ENCODE measurements at regions not wholly inside any gene's neighbourhood (a gene's known extent, or its start where the extent isn't known, plus 50 kb on each side); places are given as distances from the start of the nearest gene placed in this dataset.
"Not testable (repeated sequence)": the region's sequence is repeated elsewhere in the genome, so short reads cannot be mapped to it uniquely, and the experiment has no call there.

DNA sequence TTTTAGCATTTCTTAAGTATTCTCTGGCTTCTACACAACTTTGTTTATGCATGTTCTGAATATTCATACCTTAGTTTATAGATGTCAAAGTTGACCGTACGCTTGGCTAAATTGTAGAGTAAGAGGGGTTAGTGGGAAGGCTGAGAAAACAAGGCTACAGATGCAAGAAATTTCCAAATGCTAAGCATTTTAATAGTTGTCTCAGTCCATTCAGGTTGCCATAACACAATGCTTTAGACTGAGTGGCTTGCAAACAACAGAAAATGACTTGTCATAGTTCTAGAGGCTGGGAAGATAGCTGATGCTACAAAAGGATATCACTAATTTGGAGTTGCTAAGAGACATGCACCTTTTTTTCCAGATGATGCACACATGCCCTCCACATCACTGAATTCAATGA is 53.0 kb upstream of the C1QTNF3 start:
- DNase-seq (ENCODE audit: low spot score); in situ Hi-C loops (cut with MboI; ENCODE audit: low pct_unique_long_range_greater_than_20kb, low sequenced_read_pairs, unreplicated experiment): not testable (repeated sequence)

DNA sequence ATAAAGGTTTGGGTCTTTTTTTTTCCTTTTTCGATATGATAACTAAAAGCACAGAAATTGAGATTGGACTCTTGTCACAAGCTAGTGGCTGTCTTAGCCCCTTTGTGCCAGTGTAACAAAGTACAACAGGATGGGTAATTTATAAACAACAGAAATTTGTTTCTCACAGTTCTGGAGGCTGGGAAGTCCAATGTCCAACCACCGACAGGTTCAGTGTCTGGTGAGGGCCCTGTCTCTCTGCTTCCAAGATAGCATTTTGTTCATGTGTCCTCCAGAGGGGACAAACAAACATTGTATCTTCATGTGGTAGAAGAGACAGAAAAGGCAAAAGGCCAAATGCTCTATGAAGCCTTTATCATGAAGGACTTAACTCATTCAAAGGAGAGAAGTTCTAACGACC is 56.9 kb upstream of the C1QTNF3 start:
- in situ Hi-C loops (cut with MboI; ENCODE audit: low pct_unique_long_range_greater_than_20kb, low sequenced_read_pairs, unreplicated experiment); DNase-seq (ENCODE audit: low spot score): not testable (repeated sequence)

DNA sequence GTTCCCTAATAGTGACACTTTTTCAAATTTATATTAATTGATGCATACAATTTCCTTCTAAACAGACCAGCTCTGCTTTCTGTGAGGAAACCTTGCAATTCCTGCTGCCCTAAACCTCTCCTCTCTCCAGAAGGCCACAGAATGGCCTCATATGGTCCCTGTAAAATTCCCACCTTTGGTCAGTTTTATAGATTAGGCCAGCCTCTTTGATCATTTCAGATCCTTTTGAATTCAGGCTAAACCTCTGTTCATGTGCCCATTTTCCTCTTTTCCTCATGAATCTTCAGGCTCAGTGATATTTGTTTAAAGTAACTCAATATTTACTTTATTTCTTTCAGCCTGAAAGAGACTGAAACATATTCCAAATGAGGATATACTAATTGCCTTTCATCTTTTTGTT is 58.6 kb upstream of the C1QTNF3 start:
- in situ Hi-C loops (cut with MboI; ENCODE audit: low pct_unique_long_range_greater_than_20kb, low sequenced_read_pairs, unreplicated experiment); DNase-seq (ENCODE audit: low spot score): not testable (repeated sequence)

DNA sequence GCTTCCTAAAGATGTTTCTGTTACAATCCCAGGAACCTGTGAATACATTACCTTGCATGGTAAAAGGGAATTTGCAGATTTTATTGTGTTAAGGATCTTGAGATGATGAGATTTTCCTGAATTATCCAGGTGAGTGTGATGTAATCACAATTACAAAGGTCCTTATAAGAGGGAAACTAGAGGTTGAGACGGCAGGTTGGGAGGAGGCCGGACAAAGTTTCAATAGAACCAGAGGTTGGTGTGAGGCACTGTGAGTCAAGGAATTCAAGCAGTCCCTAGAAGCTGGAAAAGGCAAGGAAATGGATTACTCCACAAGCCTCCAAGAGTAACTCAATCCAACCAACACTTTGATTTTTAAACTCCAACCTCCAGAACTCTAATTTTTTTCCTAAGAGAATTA is 65.9 kb upstream of the C1QTNF3 start:
- DNase-seq (ENCODE audit: low spot score); in situ Hi-C loops (cut with MboI; ENCODE audit: low pct_unique_long_range_greater_than_20kb, low sequenced_read_pairs, unreplicated experiment): not testable (repeated sequence)

DNA sequence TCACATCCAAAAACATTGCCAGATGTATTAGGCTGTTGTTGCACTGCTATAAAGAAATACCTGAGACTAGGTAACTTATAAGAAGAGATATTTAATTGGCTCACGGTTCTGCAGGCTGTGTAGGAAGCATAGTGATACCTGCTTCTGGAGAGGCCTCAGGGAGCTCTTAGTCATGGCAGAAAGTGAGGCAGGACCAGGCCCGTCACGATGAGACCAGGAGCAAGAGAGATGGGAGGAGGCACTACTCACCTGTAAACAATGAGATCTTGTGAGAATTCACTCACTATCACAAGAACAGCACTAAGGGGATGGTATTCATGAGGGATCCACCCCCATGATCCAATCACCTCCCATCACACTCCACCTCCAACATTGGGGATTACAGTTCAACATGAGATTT is 81.3 kb upstream of the C1QTNF3 start:
- DNase-seq (ENCODE audit: low spot score); in situ Hi-C loops (cut with MboI; ENCODE audit: low pct_unique_long_range_greater_than_20kb, low sequenced_read_pairs, unreplicated experiment): not testable (repeated sequence)

DNA sequence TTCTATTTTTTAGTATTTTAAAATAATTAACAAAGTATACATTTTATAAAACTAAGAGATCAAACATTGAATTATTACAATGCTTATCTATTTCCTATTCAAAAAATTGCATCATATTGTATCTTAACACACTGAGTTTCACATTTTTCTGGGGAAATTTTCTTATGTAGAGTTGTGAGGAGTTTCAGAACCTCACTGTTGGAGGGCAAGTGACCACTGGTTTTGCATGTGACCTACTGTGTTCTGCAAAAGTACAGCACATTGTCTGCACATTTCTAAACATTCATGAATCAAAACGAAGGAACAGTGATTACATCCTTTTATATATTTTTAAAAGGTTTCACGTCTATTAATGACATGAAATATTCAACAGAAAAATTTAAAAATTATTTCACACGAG is 82.3 kb upstream of the C1QTNF3 start:
- in situ Hi-C loops (cut with MboI; ENCODE audit: low pct_unique_long_range_greater_than_20kb, low sequenced_read_pairs, unreplicated experiment); DNase-seq (ENCODE audit: low spot score): not testable (repeated sequence)

DNA sequence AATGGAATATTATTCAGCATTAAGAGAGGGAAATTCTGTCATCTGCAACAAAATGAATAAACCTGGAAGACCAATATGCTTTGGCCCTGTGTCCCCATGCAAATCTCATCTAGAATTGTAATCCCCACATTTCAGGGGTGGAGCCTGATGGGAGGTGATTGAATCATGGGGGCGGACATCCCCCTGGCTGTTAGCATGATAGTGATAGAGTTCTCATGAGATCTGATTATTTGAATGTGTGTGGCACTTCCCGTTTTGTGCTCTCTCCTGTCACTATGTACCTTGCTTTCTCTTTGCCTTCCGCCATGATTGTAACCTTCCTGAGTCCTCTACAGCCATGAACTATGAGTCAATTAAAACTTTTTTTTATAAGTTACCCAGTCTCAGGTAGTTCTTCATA is 83.7 kb upstream of the C1QTNF3 start:
- in situ Hi-C loops (cut with MboI; ENCODE audit: low pct_unique_long_range_greater_than_20kb, low sequenced_read_pairs, unreplicated experiment); DNase-seq (ENCODE audit: low spot score): not testable (repeated sequence)

DNA sequence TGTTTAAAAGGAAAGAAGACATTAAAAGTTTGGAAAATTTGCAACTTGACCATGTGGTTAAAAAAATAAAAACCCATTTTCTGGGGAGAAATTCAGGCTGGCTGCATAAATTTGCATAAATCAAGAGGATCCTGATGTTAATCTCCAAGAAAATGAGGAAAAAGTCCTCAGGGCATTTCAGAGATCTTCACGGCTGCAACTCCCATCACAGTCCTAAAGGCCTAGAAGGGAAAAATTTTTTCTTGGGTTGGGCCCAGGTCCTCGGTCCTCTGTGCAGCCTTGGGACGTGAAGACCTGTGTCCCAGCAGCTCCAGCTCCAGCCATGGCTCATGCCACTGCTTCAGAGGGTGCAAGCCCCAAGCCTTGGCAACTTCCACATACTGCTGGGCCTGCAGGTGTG is 84.8 kb upstream of the C1QTNF3 start:
- DNase-seq (ENCODE audit: low spot score); in situ Hi-C loops (cut with MboI; ENCODE audit: low pct_unique_long_range_greater_than_20kb, low sequenced_read_pairs, unreplicated experiment): not testable (repeated sequence)

DNA sequence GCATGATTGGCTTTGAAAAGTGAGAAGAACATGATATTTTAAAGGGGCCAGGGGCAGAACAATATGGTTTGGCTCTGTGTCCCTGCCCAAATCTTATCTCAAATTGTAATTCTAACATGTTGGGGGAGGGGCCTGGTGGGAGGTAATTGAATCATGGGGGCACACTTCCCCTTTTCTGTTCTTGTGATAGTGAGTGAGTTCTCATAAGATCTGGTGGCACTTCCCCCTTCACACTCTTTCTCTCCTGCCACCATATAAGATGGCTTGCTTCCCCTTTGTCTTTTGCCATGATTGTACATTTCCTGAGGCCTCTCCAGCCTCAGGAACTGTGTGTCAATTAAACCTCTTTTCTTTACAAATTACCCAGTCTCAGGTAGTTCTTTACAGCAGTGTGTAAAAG is 85.9 kb upstream of the C1QTNF3 start:
- in situ Hi-C loops (cut with MboI; ENCODE audit: low pct_unique_long_range_greater_than_20kb, low sequenced_read_pairs, unreplicated experiment); DNase-seq (ENCODE audit: low spot score): not testable (repeated sequence)

DNA sequence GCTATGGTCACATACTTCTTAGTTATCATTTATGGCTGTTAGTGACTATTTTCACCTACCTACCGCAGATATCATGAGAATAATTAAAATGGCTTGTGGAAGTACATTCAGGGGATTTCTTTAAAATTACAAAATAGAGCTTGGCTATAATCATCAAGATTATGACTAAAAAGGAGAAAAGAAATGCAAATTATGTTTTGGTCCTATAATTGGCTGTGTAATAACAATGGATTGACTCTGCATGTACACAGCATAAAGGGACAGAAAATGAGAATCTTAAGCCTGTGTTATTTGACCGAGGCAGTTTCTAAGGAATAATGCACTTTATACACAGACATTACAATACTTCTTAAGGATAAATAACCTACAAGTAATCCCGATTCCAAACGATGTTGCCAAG is 112.0 kb upstream of the C1QTNF3 start:
- DNase-seq (ENCODE audit: low spot score); in situ Hi-C loops (cut with MboI; ENCODE audit: low pct_unique_long_range_greater_than_20kb, low sequenced_read_pairs, unreplicated experiment): not testable (repeated sequence)

DNA sequence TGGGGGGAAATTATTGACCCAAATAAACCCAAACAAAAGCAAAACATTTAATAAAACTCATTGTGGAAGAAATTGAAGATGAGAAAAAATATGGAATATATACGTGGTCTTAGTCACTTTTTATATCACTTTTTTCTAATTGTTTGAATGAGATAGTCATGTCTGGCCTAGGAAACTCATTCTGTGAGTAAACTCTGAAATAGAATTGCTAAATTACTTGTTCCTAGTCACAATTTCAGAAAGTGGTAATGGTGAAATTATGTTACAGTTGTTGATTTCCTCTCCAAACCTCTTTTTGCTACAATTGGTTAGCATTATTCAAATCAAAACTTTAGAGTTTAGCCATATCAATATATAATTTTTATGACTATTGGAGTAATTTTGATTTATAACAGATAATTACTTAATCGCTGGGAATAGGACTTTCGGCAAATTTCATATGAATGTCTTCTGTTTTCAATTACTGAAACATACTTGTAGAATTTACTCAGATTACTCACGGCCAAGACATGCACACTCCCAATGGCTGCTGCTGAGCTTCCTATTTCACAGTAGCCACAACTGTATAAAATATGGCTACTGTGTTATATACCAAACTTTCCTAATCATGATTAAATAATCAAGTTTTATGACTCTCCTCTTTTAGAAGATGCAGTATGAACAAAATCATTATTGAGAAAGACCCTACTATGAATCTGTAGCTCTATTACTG is 113.8 kb upstream of the C1QTNF3 start:
- in situ Hi-C loops (cut with MboI; ENCODE audit: low pct_unique_long_range_greater_than_20kb, low sequenced_read_pairs, unreplicated experiment); DNase-seq (ENCODE audit: low spot score): not testable (repeated sequence)

DNA sequence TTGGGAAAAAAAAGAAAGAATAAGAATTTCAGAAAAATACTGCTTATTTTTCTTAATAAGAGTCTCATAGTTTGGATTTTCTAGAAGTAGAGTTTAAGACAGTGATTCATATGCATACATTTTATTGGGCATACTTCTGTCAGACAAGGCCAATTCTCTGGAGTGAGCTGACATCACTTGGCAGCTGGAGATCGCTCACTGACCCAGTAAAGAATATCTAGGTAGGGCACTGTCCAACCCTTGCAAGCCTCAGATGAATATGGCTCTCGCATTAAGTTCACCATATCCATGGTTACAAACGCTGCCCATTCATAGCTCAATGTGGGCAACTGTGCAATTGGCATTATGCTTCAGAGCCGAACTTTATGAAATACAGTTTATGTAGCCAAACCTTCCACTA is 117.9 kb upstream of the C1QTNF3 start:
- DNase-seq (ENCODE audit: low spot score); in situ Hi-C loops (cut with MboI; ENCODE audit: low pct_unique_long_range_greater_than_20kb, low sequenced_read_pairs, unreplicated experiment): not testable (repeated sequence)

DNA sequence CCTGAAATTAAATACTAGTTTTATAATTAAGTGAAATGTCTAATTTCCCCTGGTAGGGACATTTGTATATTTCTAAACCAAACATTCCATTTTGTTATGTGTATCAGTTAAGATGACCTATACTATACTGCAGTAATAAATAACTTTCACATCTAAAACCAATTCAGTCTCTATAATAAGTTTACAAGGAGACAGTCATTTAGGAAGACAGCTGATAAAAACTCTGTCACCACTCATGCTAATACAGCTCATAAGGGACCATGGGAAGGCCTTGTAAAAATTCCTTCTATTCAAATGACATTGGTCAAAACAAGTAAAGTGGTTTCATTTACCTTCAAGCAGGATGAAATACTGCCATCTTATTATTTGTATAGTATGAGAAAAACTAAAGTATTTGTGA is 128.4 kb upstream of the C1QTNF3 start:
- DNase-seq (ENCODE audit: low spot score); in situ Hi-C loops (cut with MboI; ENCODE audit: low pct_unique_long_range_greater_than_20kb, low sequenced_read_pairs, unreplicated experiment): not testable (repeated sequence)

DNA sequence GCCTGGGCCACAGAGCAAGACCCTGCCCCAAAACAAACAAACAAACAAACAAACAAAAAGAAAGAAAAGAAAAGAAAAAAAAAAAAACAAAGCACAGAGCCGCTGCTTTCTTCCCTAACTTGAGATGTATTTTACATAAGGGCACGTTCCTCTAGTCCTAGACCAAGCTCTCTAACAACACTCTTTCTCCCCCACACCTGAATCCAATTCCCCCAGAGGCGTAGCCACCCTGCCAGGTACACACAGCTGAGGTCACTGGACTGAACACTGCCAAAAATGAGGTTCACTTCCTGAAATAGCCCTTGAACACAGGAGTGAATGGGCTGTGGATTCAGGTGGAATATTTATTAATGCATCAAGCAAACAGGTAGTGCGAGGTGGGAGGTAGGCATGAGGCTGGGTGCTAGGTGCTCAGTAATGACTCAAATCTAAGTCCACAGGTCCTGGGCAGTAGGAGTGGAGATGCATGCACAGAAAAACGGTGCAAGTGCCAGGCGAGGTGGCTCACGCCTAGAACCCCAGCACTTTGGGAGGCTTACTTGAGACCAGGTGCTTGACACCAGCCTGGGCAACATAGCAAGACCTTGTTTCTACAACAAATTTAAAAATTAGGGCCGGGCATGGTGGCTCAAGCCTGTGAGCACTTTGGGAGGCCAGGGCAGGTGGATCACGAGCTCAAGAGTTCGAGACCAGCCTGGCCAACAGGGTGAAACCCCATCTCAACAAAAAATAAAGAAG is 136.6 kb upstream of the C1QTNF3 start:
- in situ Hi-C loops (cut with MboI; ENCODE audit: low pct_unique_long_range_greater_than_20kb, low sequenced_read_pairs, unreplicated experiment); DNase-seq (ENCODE audit: low spot score): not testable (repeated sequence)

DNA sequence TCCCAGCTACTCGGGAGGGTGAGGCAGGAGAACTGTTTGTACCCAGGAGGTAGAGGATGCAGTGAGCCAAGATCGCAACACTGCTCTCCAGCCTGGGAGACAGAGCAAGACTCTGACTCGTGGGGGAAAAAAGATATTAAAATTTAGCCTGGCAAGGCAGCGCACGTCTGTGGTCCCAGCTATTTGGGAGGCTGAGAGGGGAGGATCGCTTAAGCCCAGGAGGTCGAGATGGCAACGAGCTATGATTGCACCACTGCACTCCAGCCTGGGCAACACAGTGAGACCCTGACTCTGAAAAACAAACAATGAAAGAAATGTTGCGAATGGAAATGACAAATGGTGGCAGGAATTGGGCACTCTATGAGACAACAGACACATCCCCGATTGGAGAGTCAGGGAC is 137.2 kb upstream of the C1QTNF3 start:
- in situ Hi-C loops (cut with MboI; ENCODE audit: low pct_unique_long_range_greater_than_20kb, low sequenced_read_pairs, unreplicated experiment); DNase-seq (ENCODE audit: low spot score): not testable (repeated sequence)

DNA sequence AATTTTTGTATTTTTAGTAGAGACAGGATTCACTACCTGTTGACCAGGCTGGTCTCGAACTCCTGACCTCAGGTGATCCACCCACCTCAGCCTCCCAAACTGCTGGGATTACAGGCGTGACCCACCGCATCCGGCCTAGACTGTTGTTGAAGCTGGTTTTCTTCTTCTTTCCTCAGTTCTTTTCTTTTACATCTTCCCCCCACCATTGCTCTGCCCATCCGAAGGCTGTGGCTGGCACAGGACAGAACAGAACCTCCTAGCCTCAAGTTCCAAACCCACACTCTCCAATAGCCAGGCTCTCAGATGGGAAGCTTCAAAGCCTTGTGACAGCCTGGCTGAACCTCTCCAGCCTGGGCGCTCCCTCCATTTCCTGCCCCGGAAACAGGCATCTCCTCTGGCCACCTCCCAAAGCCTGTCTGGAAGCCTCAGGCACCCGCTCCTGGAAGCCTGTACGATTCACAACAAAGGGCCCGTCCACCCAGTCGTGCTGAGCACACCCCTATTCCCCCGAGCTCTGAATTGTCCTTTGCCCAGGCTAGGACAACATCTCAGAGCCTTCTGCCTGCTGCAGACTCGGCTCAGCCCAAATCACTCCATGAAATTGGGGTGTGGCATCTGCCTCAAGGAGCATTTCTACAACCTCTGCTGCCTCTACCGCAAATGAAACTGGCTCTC is 138.1 kb upstream of the C1QTNF3 start:
- in situ Hi-C loops (cut with MboI; ENCODE audit: low pct_unique_long_range_greater_than_20kb, low sequenced_read_pairs, unreplicated experiment); DNase-seq (ENCODE audit: low spot score): not testable (repeated sequence)

DNA sequence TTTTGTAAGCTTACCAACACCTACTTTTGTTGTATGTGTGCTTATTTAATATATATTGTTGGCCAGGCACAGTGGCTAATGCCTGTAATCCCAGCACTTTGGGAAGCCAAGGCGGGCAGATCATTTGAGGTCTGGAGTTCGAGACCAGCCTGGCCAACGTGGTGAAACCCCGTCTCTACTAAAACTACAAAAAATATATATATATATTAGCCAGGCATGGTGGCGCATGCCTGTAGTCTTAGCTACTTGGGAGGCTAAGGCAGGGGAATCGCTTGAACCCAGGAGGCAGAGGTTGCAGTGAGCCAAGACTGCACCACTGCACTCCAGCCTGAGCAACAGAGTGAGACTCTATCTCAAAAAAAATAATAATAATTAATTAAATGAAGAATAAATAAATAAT is 142.0 kb upstream of the C1QTNF3 start:
- in situ Hi-C loops (cut with MboI; ENCODE audit: low pct_unique_long_range_greater_than_20kb, low sequenced_read_pairs, unreplicated experiment); DNase-seq (ENCODE audit: low spot score): not testable (repeated sequence)

DNA sequence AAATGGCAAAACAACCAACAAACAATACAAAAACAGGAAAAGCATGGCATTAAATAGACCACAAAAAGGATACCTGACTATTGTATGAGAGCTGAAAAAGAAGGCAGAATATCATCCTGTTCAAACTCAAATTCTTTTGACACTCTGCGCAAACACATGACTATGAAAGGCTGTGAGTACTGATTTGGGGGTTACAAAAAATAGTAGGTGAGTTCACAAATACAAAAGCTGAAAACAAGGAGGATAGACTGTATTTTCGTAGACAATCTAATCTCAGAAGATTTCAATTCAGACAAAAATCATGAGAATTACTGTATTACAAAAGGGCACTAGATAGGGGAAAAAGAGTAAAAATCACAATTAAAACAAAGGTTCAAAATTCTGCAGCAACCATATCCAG is 142.6 kb upstream of the C1QTNF3 start:
- in situ Hi-C loops (cut with MboI; ENCODE audit: low pct_unique_long_range_greater_than_20kb, low sequenced_read_pairs, unreplicated experiment); DNase-seq (ENCODE audit: low spot score): not testable (repeated sequence)
